HEK293T (cell line): ENCODE measurements at regions not wholly inside any gene's neighbourhood (a gene's known extent, or its start where the extent isn't known, plus 50 kb on each side); places are given as distances from the start of the nearest gene placed in this dataset.

Source experiments
- BHLHE40 ChIP-seq: fragments of 450-650 bp; IDR thresholded peaks from 2 replicates; pipeline ENCODE4 v1.6.1; 2016; ENCODE audit warnings: mild to moderate bottlenecking, moderate library complexity, borderline replicate concordance
- CTBP1 ChIP-seq: fragments of 450-650 bp; IDR thresholded peaks from 2 replicates; pipeline ENCODE4 v1.6.1; 2016; ENCODE audit warnings: borderline replicate concordance
- ELF4 ChIP-seq: fragments of 450-650 bp; IDR thresholded peaks from 2 replicates; pipeline ENCODE4 v1.6.1; 2017; ENCODE audit warnings: antibody characterized with exemption
- FOXA1 ChIP-seq: fragments of 450-650 bp; IDR thresholded peaks from 2 replicates; pipeline ENCODE4 v1.6.1; 2016; ENCODE audit warnings: mild to moderate bottlenecking
- FOXK2 ChIP-seq: fragments of 450-650 bp; IDR thresholded peaks from 2 replicates; pipeline ENCODE4 v1.6.1; 2016; ENCODE audit warnings: mild to moderate bottlenecking
- FOXM1 ChIP-seq: fragments of 450-650 bp; IDR thresholded peaks from 2 replicates; pipeline ENCODE4 v1.6.1; 2017; ENCODE audit warnings: mild to moderate bottlenecking, borderline replicate concordance
- HDGF ChIP-seq: fragments of 450-650 bp; IDR thresholded peaks from 2 replicates; pipeline ENCODE4 v1.6.1; 2017; ENCODE audit warnings: antibody characterized with exemption, borderline replicate concordance
- L3MBTL2 ChIP-seq: fragments of 450-650 bp; conservative IDR thresholded peaks from 2 replicates; pipeline ENCODE4 v1.6.1; 2016; ENCODE audit warnings: mild to moderate bottlenecking
- LEF1 ChIP-seq: fragments of 450-650 bp; IDR thresholded peaks from 2 replicates; pipeline ENCODE4 v1.6.1; 2017; ENCODE audit warnings: mild to moderate bottlenecking, borderline replicate concordance
- NFRKB ChIP-seq: fragments of 450-650 bp; IDR thresholded peaks from 2 replicates; pipeline ENCODE4 v1.6.1; 2016; ENCODE audit warnings: mild to moderate bottlenecking, moderate library complexity
- PKNOX1 ChIP-seq: fragments of 450-650 bp; IDR thresholded peaks from 2 replicates; pipeline ENCODE4 v1.6.1; 2016
- SUZ12 ChIP-seq: fragments of 450-650 bp; IDR thresholded peaks from 2 replicates; pipeline ENCODE4 v1.6.1; 2016; ENCODE audit warnings: mild to moderate bottlenecking
- TARDBP ChIP-seq: fragments of 450-650 bp; IDR thresholded peaks from 2 replicates; pipeline ENCODE4 v1.6.1; 2016
- ZNF384 ChIP-seq: fragments of 450-650 bp; IDR thresholded peaks from 2 replicates; pipeline ENCODE4 v1.6.1; 2016

- TF ChIP-seq PKNOX1 (no peak), BHLHE40 (no peak), TARDBP (no peak), ELF4 (no peak), L3MBTL2 (no peak), SUZ12 (no peak), CTBP1 (no peak), LEF1 (no peak), ZNF384 (no peak), NFRKB (no peak), FOXM1 (no peak), FOXA1 (no peak), FOXK2 (no peak), HDGF (no peak)
These were observed 63.5 kb upstream of the MAMLD1 start for GRCh38 chrX:150299579-150299978.
